NCI-H2196 treated with DMSO at 0.1 percent for 48 hours (cell line): ENCODE measurements at regions not wholly inside any gene's neighbourhood (a gene's known extent, or its start where the extent isn't known, plus 50 kb on each side); places are given as distances from the start of the nearest gene placed in this dataset.

Experiments used
- DNase-seq: peaks from one replicate; lab custom pipeline; 2025; ENCODE audit not compliant: unreplicated experiment; lab: John Stamatoyannopoulos, UW

DNA sequence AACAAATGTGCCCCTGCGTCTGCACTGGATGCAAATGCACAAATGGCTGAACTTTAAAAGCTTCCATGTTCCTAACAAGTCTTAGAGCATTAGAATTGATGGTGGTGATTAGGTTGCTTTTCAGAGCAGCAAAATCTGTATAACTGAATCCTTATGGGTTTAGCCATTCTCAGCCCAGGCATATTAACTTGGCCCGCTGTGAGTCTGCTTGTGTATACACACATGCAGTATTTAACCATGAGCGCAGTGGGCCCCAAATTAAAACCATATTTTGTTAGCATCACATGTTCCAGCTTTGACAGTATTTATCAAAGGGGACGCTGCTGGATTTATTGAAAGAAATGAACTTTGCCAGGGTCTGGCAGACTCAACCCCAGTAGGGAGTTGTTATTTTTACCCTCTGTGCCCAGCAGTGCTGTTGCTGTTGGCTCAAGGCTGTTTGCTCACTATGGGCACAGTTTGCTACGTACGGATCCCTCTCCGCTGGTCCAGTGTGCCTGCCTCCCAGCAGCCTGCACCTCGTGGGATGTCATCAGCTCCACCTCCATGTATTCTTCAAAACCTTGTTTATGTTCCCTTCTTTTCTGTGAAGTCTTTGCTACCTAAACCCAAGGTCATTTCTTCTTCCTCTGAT lies 144.7 kb downstream of the QRSL1 start:
- no peak for DNase-seq

DNA sequence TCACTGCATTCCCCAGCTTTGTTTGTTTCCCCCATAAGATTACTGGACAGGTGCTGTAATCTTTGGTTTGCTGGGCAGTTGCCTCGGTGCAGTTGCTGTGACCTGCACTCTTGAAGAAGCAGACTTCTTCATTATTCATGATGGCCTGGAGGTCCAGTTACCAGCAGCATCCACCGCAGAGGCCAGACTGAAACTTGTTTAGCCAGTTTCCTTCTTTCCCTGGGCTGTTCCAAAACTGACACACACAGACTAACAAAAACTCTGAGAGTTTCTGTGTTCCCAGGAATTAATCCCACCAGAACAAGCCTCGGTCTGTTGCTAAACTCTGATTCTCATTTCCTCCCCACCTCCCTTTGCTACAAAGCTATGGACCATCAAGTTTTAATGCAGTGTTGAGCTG lies 144.1 kb downstream of the QRSL1 start:
- DNase-seq: no peak

DNA sequence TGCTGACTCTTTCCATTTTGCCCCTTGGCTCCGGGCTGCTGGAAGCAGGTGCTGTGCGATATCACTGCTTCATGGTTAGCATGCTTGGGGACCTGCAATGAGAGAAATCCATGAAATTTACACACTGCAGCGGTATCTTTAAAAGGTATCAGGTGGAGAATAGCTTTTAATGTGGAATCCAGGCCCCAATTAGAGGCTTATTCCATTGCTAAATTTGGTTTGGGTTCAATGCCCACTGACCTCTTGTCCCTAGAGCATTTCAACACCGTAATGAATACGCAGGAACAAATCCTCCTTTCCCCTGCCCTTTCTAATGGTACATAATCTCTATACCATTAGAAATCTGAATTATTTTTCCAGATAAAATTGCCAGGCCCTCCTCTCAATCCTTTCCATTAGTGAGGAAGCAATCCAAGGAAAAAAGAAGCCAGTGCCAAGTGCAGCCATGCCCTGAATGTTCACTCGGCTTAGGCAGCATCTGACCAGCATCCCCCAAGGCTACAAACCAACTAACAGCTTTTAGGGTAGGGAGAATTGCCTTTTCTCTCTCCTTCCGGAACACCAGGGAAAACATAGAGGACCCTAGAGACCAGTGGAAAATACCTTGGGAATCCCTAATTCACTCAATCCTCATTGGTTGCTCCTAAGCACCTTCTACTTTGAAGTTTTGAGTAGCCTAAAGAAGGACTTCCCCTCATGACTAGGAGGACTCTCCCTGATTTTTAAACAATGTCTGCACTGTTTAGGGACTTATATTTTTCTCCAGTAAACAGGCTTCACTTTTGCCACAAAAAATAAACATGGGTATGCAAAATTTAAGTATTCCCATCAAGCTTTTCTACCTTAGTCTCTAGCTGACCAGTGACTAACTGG lies 143.1 kb downstream of the QRSL1 start:
- no peak for DNase-seq

DNA sequence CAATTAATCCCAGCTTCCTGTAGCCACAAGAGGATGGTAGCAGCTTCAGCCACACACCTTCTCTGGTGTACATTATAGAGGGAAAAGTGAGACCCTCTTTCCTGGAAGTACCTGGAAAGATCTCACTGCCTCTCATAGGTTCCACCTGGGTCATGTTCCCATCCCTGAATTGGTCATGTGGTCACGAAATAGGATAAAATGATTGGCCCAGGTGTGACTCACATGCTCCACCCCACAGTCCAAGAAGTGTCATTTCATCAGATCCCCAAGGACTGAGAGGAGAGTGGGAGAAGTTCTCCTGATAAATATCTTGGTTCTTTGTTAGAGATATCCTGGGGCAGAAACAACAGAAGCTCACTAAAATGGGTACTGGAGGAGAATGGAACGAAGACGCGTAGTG lies 142.4 kb downstream of the QRSL1 start:
- DNase-seq: no peak

DNA sequence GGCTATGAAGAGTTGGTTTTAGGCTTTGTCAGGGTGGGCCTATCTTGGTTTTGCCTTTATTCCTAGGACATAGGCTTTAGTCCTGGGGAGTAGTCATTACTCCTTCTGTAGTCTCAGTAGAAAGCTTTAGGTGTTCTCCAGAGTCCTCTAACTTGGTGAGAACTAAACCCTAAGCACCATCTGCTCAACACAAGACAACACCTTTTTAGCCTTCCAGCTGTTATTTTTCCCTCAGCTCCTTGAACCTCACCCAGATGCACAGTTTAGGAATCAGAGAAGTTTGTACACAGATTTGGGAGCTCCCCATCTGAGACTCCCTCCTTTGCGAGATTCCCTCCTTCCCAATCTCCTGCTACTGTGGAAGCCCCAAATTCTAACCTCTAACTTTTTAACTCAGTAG lies 141.3 kb downstream of the QRSL1 start:
- DNase-seq: no peak

DNA sequence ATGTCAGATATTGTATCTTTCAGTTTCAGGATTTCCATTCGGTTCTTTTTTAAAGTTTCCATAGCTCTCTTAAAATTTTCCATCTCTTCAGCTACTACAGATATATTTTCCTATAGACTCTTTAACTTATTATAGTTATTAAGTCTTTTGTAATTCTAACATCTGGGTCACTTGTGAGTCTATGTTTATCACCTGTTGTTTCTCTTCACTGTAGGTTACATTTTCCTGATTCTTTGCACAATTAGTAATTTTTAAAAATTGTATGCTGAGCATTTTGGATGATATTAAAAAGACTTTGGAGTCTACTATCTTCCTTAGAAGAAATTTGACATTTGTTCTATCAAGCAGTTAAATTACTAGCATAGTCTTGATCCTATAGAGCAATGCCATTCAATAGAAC lies 140.7 kb downstream of the QRSL1 start:
- DNase-seq: no peak

DNA sequence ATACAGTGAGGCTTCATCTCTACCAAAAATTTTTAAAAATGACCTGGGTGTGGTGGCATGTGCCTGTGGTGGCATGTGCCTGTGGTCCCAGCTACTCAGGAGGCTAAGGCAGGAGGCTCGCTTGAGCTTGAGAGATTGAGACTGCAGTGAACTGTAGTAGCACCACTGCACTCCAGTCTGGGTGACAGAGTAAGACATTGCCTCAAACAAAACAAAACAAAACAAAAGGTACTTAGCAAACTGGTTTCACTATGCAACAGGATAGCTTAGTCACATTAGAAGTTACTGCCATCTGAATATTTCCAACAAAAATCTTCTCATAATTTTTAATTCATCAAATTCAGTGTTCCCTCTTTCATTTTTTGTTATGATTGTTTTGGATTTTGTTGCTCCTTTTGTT lies 137.9 kb downstream of the QRSL1 start:
- no peak for DNase-seq

DNA sequence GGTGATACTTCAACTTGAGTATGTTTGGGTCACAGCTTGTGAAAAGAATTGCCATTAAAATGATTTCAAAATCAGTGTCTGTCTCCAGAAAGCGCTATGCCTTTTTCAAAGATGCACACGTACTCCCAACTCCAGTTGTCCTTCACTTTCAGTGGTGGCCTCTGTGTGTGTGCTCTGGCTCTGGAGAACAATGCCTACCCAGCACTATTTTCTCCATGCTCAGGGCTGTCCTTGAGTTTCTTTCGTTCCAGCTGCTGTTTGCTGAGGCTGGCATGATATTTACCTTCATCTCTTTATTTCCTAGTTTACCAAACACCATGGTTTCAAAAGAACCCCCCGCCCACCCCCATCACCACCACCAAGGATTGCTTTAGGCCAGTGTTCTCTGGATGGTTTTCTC lies 136.8 kb downstream of the QRSL1 start:
- DNase-seq: no peak

DNA sequence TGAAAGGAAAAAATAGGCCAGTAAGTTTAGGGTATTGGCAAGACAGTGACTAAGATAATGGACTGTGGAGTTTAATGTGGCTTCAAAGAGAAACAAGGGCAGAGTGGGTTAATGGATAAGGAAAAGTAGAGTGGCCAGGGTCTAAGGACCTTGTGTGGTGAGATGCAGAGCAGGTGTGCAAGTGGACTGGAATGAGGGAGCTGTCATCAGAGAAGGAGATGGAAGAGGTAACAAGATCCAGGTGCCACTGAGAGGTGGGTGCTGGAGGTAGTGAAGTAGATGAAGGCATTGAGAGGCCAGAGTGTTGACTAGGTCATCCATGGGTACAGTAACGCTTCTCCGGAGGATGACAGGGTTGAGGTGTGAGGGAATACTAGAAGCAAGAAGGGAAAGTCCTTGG lies 136.1 kb downstream of the QRSL1 start:
- no peak for DNase-seq

DNA sequence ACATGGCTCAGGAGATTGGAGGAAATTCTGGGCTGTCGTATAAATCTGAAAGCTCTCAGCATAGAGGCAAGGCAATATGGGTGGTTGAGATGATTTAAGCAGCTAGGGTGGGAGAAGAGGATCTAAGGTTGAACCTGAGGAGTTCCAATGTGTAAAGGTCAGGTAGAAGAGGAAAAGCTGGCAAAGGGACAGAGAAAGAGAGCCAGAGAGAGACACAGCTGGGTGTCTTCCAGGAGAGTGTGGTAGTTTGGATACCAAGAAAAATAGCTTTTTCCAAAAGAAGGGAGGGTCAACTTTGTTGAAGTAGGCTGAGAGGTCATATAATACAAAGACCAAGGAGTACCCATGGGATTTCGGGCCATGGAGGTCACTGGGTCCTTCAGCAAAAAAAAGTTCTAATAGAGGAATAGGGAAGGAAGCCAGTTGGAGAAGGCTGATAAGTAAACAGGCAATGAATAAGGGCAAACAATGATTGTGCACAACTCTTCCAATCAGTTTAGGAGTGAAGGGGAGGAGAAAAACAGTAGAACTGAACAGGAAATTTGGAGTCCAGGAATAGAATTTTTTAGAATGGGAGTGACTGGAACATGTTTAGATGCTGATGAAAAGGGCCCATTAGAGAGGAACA lies 135.1 kb downstream of the QRSL1 start:
- no peak for DNase-seq

DNA sequence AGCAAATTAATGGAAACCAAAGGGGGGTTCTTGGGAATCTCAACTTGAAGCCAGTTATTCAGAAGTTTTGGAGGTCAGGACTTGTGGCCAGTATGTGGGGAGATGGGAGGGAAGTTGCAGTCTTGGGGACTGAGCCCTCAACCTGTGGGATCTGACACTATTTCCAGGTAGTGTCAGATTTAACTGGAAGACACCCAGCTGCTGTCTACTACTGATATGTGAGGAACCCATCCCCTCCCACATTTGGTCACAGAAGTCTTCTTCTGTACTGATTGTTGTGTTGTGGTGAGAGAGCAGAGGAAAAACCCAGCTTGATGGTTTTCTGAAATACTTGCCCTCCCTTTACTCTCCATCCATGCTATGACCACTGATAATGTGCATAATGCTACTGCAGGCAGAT lies 134.0 kb downstream of the QRSL1 start:
- DNase-seq: no peak

DNA sequence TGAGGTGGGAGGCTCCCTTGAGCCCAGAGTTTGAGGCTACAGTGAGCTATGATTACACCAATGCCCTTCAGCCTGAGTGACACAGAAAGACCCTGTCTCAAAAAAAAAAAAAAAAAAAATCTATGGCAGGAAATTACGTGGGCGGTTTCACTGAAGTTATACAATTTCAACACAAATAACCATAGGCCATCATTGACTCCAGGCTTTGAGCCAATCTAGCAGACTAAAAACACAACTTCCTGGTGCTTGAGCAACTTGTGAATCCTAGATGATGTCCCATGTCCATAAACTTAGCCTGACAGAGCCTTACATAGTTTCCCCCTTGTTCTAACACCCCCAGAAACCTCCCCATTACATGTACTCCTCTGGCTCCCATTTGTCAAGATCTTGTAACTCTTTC lies 131.8 kb downstream of the QRSL1 start:
- no peak for DNase-seq

DNA sequence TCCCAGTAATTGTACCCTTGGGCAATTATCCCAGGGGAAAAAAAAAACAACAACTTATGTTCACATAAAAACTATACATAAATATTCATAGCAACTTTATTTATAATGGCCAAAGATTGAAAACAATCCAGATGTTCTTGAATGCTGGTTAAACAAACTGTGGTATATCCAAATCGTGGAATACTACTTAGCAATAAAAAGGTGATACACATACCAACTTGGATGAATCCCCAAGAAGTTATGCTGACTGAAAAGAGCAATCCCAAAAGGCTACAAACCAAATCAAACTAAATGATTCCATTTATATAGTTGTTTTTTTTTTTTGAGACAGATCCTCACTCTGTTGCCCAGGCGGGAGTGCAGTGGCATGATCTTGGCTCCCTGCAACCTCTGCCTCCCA lies 129.7 kb downstream of the QRSL1 start:
- DNase-seq: no peak

DNA sequence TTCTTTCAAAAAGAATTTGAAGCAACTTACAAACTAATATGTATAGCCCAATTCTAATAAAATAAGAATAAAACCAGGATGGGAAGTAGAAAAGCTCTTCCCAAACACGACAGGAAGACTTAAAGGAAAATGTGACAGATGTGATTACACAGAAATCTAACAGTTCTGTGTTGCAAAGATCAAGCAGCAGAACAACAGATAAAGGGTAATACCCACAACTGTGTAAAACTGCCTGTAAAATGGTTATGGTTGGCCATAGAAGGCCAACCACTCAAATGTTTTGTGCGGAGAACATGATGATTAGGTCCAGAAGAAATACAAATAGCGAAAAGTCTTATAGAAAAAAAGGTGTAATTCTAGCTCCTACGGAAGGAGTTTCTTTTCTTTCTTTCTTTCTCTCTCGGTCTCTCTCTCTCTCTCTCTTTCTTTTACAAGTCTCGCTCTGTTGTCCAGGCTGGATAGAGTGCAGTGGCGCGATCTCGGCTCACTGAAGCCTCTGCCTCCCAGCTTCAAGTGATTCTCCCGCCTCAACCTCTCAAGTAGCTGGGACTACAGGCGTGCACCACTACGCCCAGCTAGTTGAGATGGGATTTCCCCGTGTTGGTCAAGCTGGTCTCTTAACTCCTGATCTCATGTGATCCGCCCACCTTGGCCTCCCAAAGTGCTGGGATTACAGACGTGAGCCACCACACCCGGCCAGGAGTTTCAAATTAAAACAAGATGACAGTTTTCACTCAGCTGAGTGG lies 128.5 kb downstream of the QRSL1 start:
- no peak for DNase-seq

DNA sequence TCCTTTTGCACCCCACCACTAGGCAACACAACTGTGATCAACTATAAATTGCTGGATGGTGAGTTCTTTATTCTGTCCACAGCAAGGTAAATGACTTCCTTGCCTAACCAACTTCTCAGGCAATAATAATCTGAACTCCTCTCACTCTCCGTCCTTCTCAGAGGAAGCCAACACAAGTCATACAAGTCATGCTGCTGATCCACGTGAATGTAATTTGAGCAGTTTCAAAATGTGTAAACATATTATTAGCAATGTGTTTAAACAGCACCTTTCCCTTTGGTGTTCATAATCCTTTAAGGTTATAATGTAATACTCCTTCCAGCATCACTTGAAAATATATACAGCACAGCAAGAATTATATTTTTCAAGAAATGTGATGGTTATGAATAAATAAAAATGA lies 127.9 kb downstream of the QRSL1 start:
- DNase-seq: peak; percentile 32

DNA sequence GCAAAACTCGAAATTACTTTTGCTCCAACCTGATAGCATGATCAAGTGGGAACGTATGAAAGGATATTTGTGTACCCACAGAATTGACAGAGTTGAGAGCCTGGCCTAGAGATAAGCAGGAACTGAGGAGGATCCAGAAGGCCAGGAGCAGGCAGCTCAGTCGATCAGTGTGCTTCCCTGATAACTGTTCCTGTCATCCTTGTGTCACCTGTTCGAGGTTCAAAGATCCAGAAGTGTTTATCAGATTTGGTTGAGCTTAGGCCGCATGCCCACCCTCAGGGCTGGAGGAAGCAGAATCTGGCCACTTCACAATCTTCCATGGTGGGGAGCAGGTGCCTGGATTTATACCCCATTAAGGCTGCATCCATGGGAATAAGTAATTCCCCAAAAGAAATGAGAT lies 124.8 kb downstream of the QRSL1 start:
- DNase-seq: no peak

DNA sequence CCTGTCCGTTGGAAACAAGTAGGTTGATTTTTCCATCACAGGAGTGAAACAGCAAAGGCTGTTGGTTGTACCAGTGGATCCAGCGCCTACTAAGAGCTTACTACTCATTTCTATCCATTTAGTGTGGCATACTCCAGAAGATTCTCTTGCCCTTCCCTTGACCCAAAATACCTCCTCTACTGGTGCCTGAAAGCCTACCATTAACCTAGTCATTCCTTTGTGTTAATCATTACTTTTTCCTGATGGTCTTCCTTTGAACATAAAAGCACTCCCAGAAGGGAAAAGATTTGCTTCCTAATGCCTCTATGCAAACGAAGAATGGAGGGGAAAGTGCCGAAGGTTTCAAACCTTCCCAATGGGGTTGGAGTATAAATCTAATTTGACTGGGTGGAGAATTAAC lies 123.3 kb downstream of the QRSL1 start:
- DNase-seq: no peak

DNA sequence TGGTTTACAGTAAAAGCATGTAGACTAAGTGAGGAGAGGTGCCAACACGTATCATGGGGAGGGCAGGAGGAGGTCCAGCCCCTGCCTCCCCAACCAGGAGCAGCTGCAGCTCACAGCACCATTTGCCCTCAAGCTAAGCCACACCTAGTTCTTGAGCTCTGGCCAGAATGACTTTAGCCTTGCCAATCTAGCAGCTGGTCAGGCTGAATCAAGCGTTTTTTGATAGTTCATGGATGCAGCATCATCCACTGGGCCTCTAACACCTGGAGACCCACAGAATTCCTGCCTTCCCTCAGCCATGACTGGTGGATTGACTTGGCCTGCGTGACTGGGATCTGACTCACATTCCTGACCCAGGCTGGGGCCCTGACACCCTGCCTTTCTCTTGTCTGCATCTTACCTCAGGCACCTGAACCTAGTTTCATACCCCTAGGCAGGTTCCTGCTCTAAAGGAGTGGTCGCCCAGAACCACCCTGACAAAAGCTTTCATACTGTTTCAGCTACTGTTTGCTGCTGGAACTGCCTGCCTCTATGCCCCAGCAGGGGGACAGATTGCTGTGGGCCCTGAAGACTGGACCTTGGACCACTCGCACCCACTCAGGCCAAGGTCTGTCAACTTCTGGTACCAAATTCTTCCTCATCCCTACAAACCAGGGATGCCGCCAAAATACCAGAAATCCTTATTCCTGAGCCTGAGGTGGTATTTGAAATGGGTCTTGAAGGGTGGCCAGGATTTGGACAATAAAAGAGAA lies 122.3 kb downstream of the QRSL1 start:
- peak; percentile 94 for DNase-seq

DNA sequence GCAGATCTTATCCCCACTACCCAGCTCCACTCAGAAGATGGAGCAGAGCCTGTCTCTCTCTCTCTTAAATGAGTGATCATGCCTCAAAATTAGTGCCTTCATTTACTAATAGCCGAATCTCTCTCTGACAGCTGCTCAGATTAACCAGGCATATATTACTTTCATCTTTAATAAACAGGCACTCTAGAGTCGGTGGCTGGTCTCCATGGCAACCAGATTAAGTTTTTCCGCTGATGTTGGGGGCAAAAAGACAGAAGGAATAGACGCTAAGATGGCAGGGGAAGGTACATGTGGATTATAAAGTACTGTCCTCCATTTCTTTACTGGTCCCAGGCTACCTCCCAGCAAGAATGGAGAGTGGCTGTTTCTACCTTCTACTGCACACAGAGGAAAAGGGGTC lies 121.6 kb downstream of the QRSL1 start:
- no peak for DNase-seq

DNA sequence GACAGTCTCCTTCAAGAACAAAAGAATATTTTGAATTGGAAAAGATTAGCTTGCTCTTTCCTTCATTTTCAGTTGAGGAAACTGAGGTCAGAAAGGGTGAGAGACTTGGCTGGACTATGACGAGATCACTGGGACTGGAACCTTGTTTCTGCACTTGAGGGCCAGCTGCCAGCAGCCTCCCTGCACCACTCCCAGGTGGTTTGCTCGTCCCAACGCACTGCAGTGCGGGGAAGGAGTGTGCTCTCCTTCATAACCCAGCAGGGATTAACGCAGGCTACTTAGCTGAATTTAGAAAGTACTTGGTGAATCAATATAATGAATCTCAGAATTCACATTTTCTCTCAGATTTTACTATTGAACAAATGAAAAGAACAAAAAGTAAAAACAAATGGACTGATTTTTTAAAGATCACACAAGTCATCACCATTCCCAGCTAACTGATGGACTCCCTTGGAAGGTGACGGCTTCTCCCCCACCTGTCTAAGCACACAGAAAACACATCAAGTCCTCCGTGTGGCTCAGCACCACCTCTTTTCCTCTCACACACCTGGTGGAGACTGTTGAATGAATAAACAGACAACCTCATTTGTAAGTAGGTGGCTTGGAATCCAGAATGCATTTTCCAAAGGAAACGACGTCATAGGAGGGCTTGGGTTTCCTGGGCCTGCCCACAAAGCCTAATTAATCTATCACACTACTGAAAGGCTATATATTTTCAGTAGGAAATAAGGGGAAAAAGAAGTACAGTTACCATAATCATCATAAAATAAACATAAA lies 121.0 kb downstream of the QRSL1 start:
- DNase-seq: peak; percentile 85
